Esophagus muscularis mucosa (tissue), 4 donors: ENCODE measurements at regions not wholly inside any gene's neighbourhood (a gene's known extent, or its start where the extent isn't known, plus 50 kb on each side); places are given as distances from the start of the nearest gene placed in this dataset.

ENCODE experiments used
- CTCF ChIP-seq, 3 experiments: fragments of 200-600 bp in 2 of 3; fragments of 450-650 bp in 1 of 3; sonication (generic) in 2 of 3; IDR thresholded peaks; one replicate each; pipeline ENCODE4 v1.5.1; 2017 to 2019; ENCODE audit warnings: antibody characterized with exemption in 3 of 3, mild to moderate bottlenecking in 2 of 3, moderate library complexity in 1 of 3
- EP300 ChIP-seq: sonication (generic); formaldehyde crosslinking; IDR thresholded peaks from one replicate; pipeline ENCODE4 v1.6.1; 2017; ENCODE audit warnings: antibody characterized with exemption
- POLR2A ChIP-seq: fragments of 450-650 bp; IDR thresholded peaks from one replicate; pipeline ENCODE4 v1.6.1; 2017; ENCODE audit warnings: antibody characterized with exemption, moderate library complexity, mild to moderate bottlenecking, low read depth
- POLR2AphosphoS5 ChIP-seq, 2 donors: sonication (generic); formaldehyde crosslinking; IDR thresholded peaks; one replicate each; pipeline ENCODE4 v1.6.1; 2017; ENCODE audit warnings: antibody characterized with exemption in 2 of 2

- TF ChIP-seq CTCF (IDR thresholded peaks at IDR 0.05) = no peak
- no peak for TF ChIP-seq EP300
- no peak for TF ChIP-seq POLR2AphosphoS5 (IDR thresholded peaks at IDR 0.05)
- no peak for TF ChIP-seq POLR2A
Measured at GRCh38 chr2:176960061-176960460, 252.5 kb upstream of the HNRNPA3 start.
